ENCODE measurements at regions not wholly inside any gene's neighbourhood (a gene's known extent, or its start where the extent isn't known, plus 50 kb on each side); places are given as distances from the start of the nearest gene placed in this dataset.

- Mint-ChIP-seq H3K4me3 (no peak overlapping the region), H3K9me3 (peaks cover 0 to 1% (median 0%) of the 10 kb centered on the region in 3 donors), H3K27ac (no peak overlapping the region), H3K4me1 (no peaks in the 10 kb centered on the region), H3K36me3 (no peaks in the 10 kb centered on the region), H3K27me3 (no peaks in the 10 kb centered on the region)
These were observed 92.5 kb upstream of the CD55 start for GRCh38 chr1:207228987-207229386.

DNA sequence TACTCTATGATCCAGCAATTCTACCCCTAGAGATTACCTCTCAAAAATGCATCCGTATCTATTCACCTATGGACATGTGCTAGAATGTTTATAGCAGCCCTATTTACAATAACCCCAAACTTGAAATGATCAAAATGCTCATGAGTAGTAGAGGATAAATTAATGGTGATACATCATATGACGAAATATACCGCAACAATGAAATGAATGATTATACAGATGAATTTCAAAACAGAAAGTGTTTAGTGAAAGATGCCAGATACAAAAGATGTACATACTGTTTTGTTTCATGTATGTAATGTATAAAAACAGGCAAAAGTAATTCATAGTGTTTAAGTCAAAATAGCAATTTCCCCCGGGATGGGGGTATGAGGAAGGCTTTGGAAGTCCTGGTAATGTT is 91.0 kb upstream of the CD55 start:
- Mint-ChIP-seq H3K36me3 (no peaks in the 10 kb centered on the region), H3K4me1 (no peaks in the 10 kb centered on the region), H3K27ac (no peak overlapping the region), H3K9me3 (peaks cover 0 to 1% (median 0%) of the 10 kb centered on the region in 3 donors), H3K4me3 (no peak overlapping the region), H3K27me3 (no peaks in the 10 kb centered on the region)

DNA sequence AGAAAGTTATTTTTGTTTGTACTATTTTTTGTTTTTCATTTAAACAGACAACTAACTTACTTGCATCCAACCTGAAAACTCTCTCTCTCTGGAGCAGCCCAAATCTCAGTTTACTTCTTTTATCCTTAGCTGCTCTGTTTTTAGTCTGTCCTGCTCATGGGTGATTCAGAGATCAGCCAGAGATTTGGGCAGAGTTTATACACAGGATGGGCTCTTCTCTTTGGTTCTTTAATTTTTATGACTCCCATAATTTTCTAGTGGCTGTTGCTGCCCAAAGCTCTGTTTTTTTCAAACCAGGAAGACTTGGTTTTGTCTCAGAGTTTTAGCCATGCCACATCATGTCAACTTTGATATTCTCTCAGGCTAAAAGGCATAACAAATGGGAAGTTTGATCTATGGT is 86.8 kb upstream of the CD55 start:
- H3K36me3 Mint-ChIP-seq: peaks cover 1% of the 10 kb centered on the region
- peaks cover 2% of the 10 kb centered on the region for H3K27me3 Mint-ChIP-seq
- H3K4me1 Mint-ChIP-seq: no peaks in the 10 kb centered on the region
- H3K4me3 Mint-ChIP-seq: no peak overlapping the region
- no peak overlapping the region for H3K27ac Mint-ChIP-seq
- H3K9me3 Mint-ChIP-seq: no peaks in the 10 kb centered on the region

GRCh38 chr1:207239874-207240273 is 81.6 kb upstream of the CD55 start:
- no peaks in the 10 kb centered on the region for H3K9me3 Mint-ChIP-seq
- H3K36me3 Mint-ChIP-seq: peaks cover 3% of the 10 kb centered on the region
- no peak overlapping the region for H3K4me3 Mint-ChIP-seq
- no peak overlapping the region for H3K27ac Mint-ChIP-seq
- peaks cover 0 to 2% (median 0%) of the 10 kb centered on the region in 3 donors for H3K4me1 Mint-ChIP-seq
- peaks cover 4% of the 10 kb centered on the region for H3K27me3 Mint-ChIP-seq

DNA sequence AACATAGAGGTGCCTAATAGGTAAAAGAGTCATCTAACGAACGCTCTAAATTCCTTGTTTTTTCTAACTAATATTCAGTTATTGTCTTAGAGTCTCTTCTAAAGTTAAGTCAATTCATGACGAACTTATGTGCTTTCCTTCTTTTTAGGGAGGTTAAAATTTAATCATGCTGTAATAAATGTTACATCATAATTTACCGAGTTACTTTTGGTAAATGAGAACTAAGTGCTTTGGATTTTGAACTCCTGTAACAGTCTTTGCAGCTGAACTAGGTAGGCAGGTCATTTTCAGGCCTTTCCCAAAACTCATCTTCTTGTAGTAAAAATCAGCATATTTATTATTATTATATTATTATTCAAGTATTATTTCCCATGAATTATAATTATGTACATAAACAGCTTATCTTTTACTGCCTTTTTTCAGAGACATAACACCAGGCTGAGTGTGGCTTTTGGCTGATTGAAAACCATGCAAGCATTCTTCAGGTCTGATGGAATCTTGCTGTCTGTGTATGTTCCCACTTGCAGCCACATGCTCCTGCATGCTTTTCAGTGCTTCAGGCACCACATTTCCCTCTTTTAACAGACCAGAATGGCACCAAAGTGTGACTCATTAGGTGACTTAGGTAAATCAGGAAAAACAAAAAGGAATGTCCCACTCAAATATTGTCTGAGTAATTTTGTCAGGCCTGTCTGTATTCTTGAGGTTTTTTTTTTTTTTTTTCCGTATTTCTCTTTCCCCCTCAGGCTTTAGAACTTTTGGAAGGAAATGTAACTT is 81.0 kb upstream of the CD55 start:
- H3K4me3 Mint-ChIP-seq: no peak overlapping the region
- peaks cover 3% of the 10 kb centered on the region for H3K36me3 Mint-ChIP-seq
- H3K27me3 Mint-ChIP-seq: peaks cover 4% of the 10 kb centered on the region
- H3K27ac Mint-ChIP-seq: no peak overlapping the region
- H3K4me1 Mint-ChIP-seq: peaks cover 0 to 2% (median 0%) of the 10 kb centered on the region in 3 donors
- no peaks in the 10 kb centered on the region for H3K9me3 Mint-ChIP-seq

DNA sequence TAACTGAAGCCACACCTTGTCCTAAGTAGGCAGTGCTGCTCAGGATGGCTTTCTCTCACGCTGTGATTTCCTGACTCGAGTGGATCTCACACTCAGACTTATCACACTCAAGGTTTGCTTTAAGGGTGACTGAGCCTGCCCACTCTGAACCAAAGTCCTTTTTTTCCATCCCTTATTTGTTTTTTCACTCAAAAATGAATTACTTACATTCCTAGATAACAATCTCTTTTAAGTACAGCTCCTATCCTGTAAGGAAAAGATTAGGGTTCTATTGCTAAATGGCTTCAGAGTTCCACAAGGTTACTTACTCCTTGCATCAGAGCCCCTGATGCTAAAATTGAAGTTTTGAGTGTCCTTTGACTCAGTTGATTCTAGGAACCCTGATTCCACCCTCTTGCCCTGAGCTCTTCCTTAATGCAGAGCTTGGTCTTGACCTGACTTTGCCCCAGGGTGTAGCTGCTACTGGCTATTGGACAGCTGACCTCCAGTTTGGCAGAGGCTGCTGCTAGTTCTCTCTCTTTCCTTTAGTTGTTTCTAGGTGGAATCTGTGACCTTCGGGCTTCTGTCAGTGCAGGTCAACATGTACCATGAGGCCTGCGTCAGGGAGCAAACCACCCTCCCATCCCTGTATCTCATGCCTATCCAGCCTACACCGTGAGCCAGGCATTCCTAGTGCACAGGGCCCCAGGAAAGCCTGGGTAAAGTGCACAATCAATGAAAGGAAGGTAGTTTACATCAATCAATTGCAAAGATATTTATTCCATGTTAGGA is 80.1 kb upstream of the CD55 start:
- Mint-ChIP-seq H3K9me3 (no peaks in the 10 kb centered on the region), H3K36me3 (peaks cover 3% of the 10 kb centered on the region), H3K4me3 (no peak overlapping the region), H3K4me1 (peaks cover 0 to 2% (median 0%) of the 10 kb centered on the region in 3 donors), H3K27me3 (peaks cover 4% of the 10 kb centered on the region), H3K27ac (no peak overlapping the region)

DNA sequence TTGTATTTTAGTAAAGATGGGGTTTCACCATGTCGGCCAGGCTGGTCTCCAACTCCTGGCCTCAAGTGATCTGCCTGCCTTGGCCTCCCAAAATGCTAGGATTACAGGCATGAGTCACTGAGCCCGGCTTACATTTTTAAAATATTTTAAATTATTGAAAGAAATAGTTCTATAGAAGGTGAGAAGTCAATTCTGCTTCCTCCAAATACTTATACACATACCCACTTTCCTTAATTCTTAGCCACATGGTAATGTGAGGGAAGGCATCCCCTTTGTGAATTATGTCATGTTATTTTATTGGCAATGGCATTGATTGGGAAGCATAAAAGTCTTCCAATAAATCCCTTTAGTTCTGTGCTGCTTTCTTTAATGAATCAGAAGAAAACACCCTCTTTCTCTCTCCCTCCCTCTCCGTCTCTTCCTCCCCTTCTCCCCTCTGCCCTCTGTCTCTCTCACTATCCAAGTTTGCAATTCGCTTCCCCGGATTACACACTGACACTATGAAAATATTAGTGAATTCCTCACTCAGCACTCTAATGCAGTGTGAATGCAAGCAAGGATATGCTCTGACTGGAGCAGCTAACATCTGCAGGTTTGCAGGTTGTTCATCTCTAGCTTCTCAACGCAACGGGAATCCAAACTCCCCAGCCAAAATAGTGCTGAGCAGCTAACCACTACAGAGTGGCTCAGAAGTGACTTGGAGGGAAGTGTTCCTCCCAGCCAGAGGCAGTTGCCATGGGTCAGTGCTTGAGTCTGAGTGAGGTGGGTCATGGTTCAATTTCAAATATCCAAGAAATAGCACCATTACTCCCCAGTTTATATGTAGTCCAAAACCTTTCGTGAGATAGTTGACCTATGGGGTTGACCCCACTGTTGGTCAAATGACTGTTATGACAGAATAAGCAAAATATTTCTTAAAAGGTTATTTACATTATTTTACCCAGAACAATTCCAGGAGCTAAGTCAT is 77.8 kb upstream of the CD55 start:
- Mint-ChIP-seq H3K27me3 (peaks cover 5% of the 10 kb centered on the region), H3K27ac (no peak overlapping the region), H3K9me3 (no peaks in the 10 kb centered on the region), H3K4me1 (peaks cover 0 to 2% (median 0%) of the 10 kb centered on the region in 3 donors), H3K36me3 (peaks cover 3% of the 10 kb centered on the region), H3K4me3 (no peak overlapping the region)

GRCh38 chr1:207244409-207244801 is 77.1 kb upstream of the CD55 start:
- no peaks in the 10 kb centered on the region for H3K9me3 Mint-ChIP-seq
- H3K27ac Mint-ChIP-seq: no peak overlapping the region
- H3K36me3 Mint-ChIP-seq: peaks cover 2% of the 10 kb centered on the region
- no peak overlapping the region for H3K4me3 Mint-ChIP-seq
- H3K27me3 Mint-ChIP-seq: peaks cover 5% of the 10 kb centered on the region
- peaks cover 0 to 2% (median 0%) of the 10 kb centered on the region in 3 donors for H3K4me1 Mint-ChIP-seq

GRCh38 chr1:207245124-207245523 is 76.4 kb upstream of the CD55 start:
- H3K27ac Mint-ChIP-seq: no peak overlapping the region
- peaks cover 0 to 2% (median 0%) of the 10 kb centered on the region in 3 donors for H3K4me1 Mint-ChIP-seq
- peaks cover 2% of the 10 kb centered on the region for H3K36me3 Mint-ChIP-seq
- H3K27me3 Mint-ChIP-seq: peaks cover 5% of the 10 kb centered on the region
- H3K4me3 Mint-ChIP-seq: no peak overlapping the region
- no peaks in the 10 kb centered on the region for H3K9me3 Mint-ChIP-seq

- Mint-ChIP-seq H3K27ac (no peak overlapping the region), H3K27me3 (peaks cover 5% of the 10 kb centered on the region), H3K4me1 (peaks cover 0 to 1% (median 0%) of the 10 kb centered on the region in 3 donors), H3K9me3 (peaks cover 0 to 2% (median 0%) of the 10 kb centered on the region in 3 donors), H3K36me3 (peaks cover 2% of the 10 kb centered on the region), H3K4me3 (no peak overlapping the region)
These were observed 72.8 kb upstream of the CD55 start for GRCh38 chr1:207248544-207249198.

DNA sequence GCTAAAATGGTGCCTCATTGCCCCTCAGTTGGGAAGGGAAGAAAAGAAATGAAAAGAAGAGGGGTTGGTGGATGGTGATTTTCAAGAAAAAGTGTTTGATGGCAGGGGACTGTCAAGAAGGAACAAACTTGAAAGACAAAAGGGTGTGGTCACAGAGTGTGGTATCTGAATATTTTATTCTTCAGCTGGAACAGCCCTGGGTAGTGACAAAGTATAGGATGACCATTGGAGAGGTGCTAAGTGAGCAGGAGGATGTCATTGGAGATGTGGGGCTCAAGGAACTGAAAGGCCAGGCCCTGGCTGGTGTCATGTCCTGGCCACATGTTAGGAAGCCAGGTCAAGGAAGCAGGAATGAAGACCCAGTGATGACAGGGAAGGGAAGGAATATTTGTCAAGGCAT is 71.0 kb upstream of the CD55 start:
- H3K4me3 Mint-ChIP-seq: no peak overlapping the region

GRCh38 chr1:207251066-207251465 is 70.4 kb upstream of the CD55 start:
- Mint-ChIP-seq H3K4me1 (peaks cover 0 to 1% (median 0%) of the 10 kb centered on the region in 3 donors), H3K4me3 (no peak overlapping the region), H3K36me3 (peaks cover 2% of the 10 kb centered on the region), H3K9me3 (peaks cover 2 to 12% (median 11%) of the 10 kb centered on the region in 3 donors), H3K27ac (no peak overlapping the region), H3K27me3 (peaks cover 2% of the 10 kb centered on the region)

More for the DNA sequence above, 71.0 kb upstream of the CD55 start:
- Mint-ChIP-seq H3K27ac (peak overlapping the region in 1 of 3 donors; percentile 75), H3K27me3 (peaks cover 2% of the 10 kb centered on the region), H3K36me3 (no peaks in the 10 kb centered on the region), H3K4me1 (peaks cover 0 to 1% (median 0%) of the 10 kb centered on the region in 3 donors), H3K9me3 (peaks cover 2 to 9% (median 8%) of the 10 kb centered on the region in 3 donors)

DNA sequence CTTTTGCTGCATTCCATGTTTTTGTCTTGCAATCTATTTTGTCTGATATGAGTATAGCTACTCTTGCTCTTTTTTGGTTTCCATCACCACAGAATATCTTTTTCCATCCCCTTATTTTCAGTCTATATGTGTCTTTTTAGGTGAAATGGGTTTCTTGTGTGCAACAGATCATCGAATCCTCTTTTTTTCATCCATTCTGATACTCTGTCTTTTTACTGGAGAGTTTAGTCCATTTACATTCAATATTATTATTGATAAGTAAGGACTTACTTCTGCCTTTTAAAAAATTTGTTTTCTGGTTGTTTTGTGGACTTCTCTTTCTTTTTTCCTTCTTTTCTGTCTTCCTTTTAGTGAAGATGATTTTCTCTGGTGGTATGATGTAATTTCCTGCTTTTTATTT is 64.6 kb upstream of the CD55 start:
- Mint-ChIP-seq H3K27ac (no peak overlapping the region), H3K9me3 (peaks cover 5 to 25% (median 16%) of the 10 kb centered on the region in 3 donors), H3K4me1 (no peaks in the 10 kb centered on the region), H3K36me3 (peaks cover 6% of the 10 kb centered on the region), H3K4me3 (no peak overlapping the region), H3K27me3 (no peaks in the 10 kb centered on the region)

GRCh38 chr1:207259391-207259790 is 62.1 kb upstream of the CD55 start:
- Mint-ChIP-seq H3K36me3 (peaks cover 6% of the 10 kb centered on the region), H3K27me3 (no peaks in the 10 kb centered on the region), H3K9me3 (peaks cover 5 to 25% (median 15%) of the 10 kb centered on the region in 3 donors), H3K27ac (no peak overlapping the region), H3K4me1 (peaks cover 3 to 9% (median 4%) of the 10 kb centered on the region in 3 donors), H3K4me3 (no peak overlapping the region)
